HG03280 (cell line): ENCODE measurements at regions not wholly inside any gene's neighbourhood (a gene's known extent, or its start where the extent isn't known, plus 50 kb on each side); places are given as distances from the start of the nearest gene placed in this dataset.
"Not testable (repeated sequence)": the region's sequence is repeated elsewhere in the genome, so short reads cannot be mapped to it uniquely, and the experiment has no call there.

Source experiments
- ATAC-seq: cut with Tn5 transposase; IDR thresholded peaks from one replicate; pipeline ENCODE4 v1.9.1; 2021; ENCODE audit warnings: mild to moderate bottlenecking, moderate library complexity; ENCODE audit not compliant: unreplicated experiment

DNA sequence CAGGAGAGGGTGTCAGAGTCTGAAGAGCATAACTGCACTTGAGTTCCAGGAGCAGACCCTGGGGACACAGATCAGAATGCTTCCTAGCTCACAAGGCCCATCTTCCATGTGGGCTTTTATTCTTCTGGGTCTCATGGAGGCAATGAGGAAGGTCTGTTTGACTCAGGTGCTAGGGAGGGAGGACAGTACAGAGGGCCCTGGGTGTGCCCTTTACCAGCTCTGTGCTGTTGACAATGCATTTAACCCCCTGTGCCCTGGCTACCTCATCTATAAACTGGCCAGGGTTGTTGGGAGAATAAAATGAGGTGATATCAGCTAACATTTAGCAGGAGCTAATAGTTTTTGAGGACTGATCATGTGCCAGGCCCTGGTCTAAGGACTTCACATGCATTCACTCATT, 318.0 kb downstream of the DMAC1 start:
- no peak for ATAC-seq

DNA sequence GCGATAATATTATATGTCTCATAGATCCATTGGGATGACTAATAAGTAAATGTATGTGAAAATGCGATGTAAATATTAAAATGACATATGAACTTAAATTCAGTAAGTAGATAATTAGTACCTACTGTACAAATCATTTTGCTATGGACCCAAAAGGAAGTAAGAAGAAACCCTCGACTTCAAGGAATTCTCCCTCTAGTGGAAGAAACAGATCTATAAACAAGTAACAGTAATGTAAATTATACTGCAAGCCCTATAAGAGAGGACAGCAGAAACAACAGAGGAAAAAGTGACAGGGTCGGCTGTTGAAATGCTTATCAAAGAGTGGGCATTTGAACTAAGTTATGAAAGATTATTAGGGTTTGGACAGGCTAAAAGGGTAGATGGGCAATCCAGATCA, 320.3 kb downstream of the DMAC1 start:
- ATAC-seq = no peak

DNA sequence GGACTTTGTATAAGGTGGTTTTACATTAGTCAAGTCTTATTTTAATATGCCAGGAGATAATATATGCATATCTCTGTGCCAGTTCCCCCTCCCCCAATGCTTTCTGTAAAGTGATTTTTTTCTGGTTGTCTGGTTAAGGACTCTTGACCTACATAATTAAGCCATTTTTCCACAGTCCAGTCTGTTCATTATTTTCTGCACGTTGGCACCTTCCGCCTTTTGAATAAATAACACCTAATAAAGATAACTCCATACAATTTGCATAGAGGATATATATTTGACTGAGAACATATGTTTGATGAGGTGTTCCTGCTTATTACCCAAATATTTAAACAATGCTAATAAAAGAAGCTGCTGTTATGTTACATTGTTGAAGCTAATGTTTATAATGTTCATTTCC, 320.9 kb downstream of the DMAC1 start:
- ATAC-seq = no peak

- no peak for ATAC-seq
Observed at GRCh38 chr9:7467186-7467585, 332.4 kb downstream of the DMAC1 start.

- ATAC-seq = no peak
Observed at GRCh38 chr9:7461791-7462190, 337.8 kb downstream of the DMAC1 start.

DNA sequence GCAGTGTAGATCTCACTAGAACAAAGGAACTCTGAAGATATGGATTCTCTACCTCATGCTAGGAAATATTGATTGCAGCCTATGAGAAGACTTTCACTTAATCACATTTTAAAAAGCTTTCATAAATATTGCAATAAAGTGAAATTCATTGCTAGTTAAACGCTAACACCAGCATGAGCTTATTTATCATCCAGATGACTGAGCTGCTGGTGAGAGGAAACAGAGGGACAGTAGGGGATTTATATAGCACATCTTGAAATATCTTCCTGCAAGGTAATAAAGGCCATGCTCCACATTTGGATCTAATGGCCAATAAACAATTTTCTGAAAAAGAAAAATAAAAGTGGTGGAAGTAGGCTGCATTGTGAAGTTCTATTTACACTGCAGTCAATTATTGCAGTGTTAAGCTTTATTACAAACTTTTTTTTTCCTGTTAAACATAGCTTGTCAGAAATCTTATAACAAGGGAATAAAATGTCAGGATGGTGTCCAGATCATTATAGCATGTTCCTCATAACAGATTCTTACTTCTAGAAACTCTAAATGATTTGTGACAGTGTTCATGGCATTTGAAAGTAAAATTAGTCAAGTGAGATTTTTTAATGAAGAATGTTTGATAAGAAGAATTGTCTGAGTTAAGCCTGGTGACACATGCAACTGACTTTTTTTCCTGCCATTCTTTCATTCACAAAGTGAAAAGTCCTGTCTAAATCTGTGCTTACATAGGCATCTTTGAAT, 342.6 kb downstream of the DMAC1 start:
- no peak for ATAC-seq

- no peak for ATAC-seq
Observed at GRCh38 chr9:7456377-7456776, 343.2 kb downstream of the DMAC1 start.

GRCh38 chr9:7454624-7455023, 345.0 kb downstream of the DMAC1 start:
- no peak for ATAC-seq

GRCh38 chr9:7452378-7452777, 347.2 kb downstream of the DMAC1 start:
- ATAC-seq = no peak

GRCh38 chr9:7451062-7451461, 348.5 kb downstream of the DMAC1 start:
- ATAC-seq = no peak

- no peak for ATAC-seq
Observed at GRCh38 chr9:7443541-7443940, 356.0 kb downstream of the DMAC1 start.

GRCh38 chr9:7439355-7439995, 360.1 kb downstream of the DMAC1 start:
- no peak for ATAC-seq

DNA sequence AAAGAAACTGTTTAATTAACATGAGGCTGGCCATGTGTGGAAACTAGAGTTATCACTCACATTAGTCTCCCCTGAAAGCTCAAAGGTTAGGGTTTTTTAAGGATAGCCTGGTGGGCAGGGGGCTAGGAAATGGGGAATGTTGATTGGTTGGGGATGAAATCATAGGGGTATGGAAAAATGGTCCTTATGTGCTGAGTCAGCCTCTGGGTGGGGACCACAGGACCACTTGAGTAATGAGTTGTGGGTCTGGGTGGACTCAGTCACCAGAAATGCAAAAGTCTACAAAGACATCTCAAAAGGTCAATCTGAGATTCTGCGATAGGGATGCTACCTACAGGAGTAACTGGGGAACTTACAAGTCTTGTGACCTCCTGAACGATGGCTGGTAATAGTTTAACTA, 362.8 kb downstream of the DMAC1 start:
- no peak for ATAC-seq

- ATAC-seq = no peak
Observed at GRCh38 chr9:7433508-7434292, 365.9 kb downstream of the DMAC1 start.

- no peak for ATAC-seq
Observed at GRCh38 chr9:7432989-7433388, 366.6 kb downstream of the DMAC1 start.

DNA sequence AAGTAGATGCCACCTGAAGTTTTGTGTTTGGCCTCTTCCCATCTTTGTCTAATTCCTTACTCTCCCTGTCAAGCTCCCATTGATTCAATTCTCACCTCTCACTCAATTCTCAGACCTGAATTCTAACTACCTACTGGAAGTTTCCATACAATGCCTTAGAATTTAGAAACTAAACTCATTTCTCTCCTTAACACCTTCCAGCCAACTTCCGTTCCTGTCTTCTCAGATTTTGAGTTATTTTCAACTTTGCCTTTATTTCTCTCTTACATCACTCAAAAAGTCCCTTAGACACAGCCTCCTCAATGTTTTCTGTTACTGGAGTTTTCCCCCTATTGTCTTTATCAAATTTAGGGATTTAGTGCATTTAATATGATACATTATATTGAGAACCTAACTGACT, 382.2 kb downstream of the DMAC1 start:
- not testable (repeated sequence) for ATAC-seq

DNA sequence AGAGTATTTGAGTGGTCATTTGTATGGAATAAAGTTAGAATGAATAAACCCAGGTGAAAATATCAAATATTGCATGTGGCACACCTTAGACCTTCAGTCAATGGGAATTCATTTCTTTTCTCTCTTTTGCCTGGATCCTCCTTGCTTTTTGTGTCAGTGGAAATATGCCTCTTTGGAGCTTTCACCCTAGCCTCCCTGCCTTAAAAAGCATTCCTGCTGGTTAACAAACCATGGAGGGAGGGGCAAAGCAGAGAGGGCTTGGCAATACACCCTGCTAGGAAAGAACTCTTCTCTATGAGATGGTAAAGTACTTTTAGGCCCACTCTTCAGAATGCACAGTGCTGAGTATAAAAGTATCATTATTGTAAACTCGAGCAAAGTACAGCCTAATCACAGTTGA, 383.7 kb downstream of the DMAC1 start:
- ATAC-seq = no peak

- ATAC-seq = no peak
Observed at GRCh38 chr9:7408845-7409244, 390.7 kb downstream of the DMAC1 start.

DNA sequence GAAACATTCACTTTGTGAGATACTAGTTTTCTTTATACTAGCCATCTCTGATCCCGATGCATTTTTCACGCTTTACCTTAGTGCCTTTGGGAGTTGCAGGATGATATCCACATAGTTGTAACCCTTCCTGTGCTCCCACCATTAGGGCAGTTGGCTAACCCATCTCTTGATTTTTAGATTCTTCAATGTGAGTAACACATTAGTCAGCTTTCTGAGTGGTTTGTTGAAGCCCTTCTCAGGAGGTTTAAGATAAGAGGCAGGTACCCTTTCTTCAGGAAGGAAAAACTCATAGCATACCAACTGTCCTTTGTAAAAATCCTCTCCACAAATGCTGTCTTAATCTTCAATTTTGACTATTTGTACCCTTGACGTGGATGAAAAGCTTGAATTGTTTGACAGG, 392.3 kb downstream of the DMAC1 start:
- no peak for ATAC-seq

GRCh38 chr9:7405924-7406604, 393.5 kb downstream of the DMAC1 start:
- peak; percentile 59 for ATAC-seq

- no peak for ATAC-seq
Observed at GRCh38 chr9:7403839-7404487, 395.6 kb downstream of the DMAC1 start.
